Ovary (tissue), 3 donors: ENCODE measurements at regions not wholly inside any gene's neighbourhood (a gene's known extent, or its start where the extent isn't known, plus 50 kb on each side); places are given as distances from the start of the nearest gene placed in this dataset.

Source experiments
- CTCF ChIP-seq, 3 donors: fragments of 450-650 bp in 2 of 3; fragments of 200-600 bp in 1 of 3; IDR thresholded peaks; one replicate each; pipeline versions ENCODE4 v1.5.1 to v1.8.0; 2016 to 2022; ENCODE audit warnings: antibody characterized with exemption in 3 of 3, mild to moderate bottlenecking in 1 of 3
- POLR2A ChIP-seq: fragments of 450-650 bp; IDR thresholded peaks from one replicate; pipeline ENCODE4 v1.6.1; 2017; ENCODE audit warnings: antibody characterized with exemption, mild to moderate bottlenecking, moderate library complexity
- donor health status: DM: no; HTN: no; CAD: no.

DNA sequence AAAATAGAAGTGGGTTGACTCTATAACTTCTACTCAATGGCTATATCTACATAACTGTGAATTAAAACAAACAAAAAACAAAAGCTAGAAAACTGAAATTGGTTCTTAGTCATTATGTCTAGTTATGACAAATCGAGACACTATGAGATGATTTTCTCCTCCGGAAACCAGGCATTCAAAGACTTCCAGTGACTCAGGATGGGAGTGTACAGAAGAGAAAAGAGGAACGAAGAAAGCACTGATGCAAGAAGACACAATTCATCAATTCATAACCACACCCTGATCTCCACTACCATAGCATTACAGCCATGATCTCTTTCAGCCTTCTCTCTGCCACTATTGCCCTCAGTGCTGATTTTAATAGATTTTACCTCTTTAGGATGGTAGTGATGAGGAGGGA is 253.6 kb downstream of the CBLL2 start:
- no peak for TF ChIP-seq CTCF (IDR thresholded peaks at IDR 0.05)
- TF ChIP-seq POLR2A, result no peak
